Psoas muscle (tissue), 7 donors: ENCODE measurements at regions not wholly inside any gene's neighbourhood (a gene's known extent, or its start where the extent isn't known, plus 50 kb on each side); places are given as distances from the start of the nearest gene placed in this dataset.
A peak's percentile ranks its signal among the peaks of the same experiment; 100 is the strongest.

Source experiments
- ATAC-seq, 4 donors: fragments of 200-7000 bp; cut with Tn5 transposase; one replicate each; pipeline ENCODE4 v1.9.1; 2020; ENCODE audit warnings: moderate library complexity in 3 of 4, mild to moderate bottlenecking in 2 of 4
- DNase-seq, 2 donors: peaks; one replicate each; pipeline ENCODE4 v3.0.0-alpha.2; 2020
- H3K27ac ChIP-seq: fragments of 200-600 bp; one replicate; pipeline ENCODE4 v1.8.0; 2022
- H3K27me3 ChIP-seq, 3 donors: fragments of 200-600 bp in 1 of 3; one replicate each; pipeline versions ENCODE4 v1.6.1 to v1.8.0; 2013 to 2022; ENCODE audit warnings: low read length in 2 of 3, mild to moderate bottlenecking in 2 of 3, moderate library complexity in 1 of 3; ENCODE audit not compliant: insufficient read depth in 3 of 3
- H3K36me3 ChIP-seq, 2 donors: fragments of 200-600 bp in 1 of 2; one replicate each; pipeline versions ENCODE4 v1.6.1 to v1.8.0; 2013 to 2022; ENCODE audit warnings: low read depth in 1 of 2, mild to moderate bottlenecking in 1 of 2, moderate library complexity in 1 of 2; ENCODE audit not compliant: insufficient read depth in 1 of 2
- H3K4me1 ChIP-seq: fragments of 200-600 bp; one replicate; pipeline ENCODE4 v1.8.0; 2022
- H3K4me3 ChIP-seq: fragments of 200-600 bp; one replicate; pipeline ENCODE4 v1.8.0; 2022; ENCODE audit warnings: mild to moderate bottlenecking
- H3K9me3 ChIP-seq: fragments of 200-600 bp; one replicate; pipeline ENCODE4 v1.8.0; 2022
- CTCF ChIP-seq: fragments of 200-600 bp; IDR thresholded peaks from one replicate; pipeline ENCODE4 v1.8.0; 2022; ENCODE audit warnings: antibody characterized with exemption
- WGBS, 3 donors: extraction: QIAGEN DNeasy Blood & Tissue Kit; methylation state at CpG; one replicate each; pipeline versions ENCODE4 v1.1.6 to v1.1.7; 2013; 5-methylcytosine and 5-hydroxymethylcytosine counted together
- intact Hi-C, 2 donors: fragments of 100-400 bp; cut with DNase I; formaldehyde crosslinking; loops; one replicate each; pipeline versions ENCODE4 v1.11.0 to v1.14.2; 2022
- donor health status: healthy with polysubstance abuse.
- donor health status: DM: no; HTN: no; CAD: no; lungs with moderate emphysema.
- donor health status: Bipolar disorder and iron deficiency.
- donor health status: healthy.
- donor health status: DM: yes; HTN: yes; CAD: no.
- donor health status: DM: no; HTN: no; CAD: no.
- donor health status: DM: yes; HTN: yes; CAD: no.

- Histone ChIP-seq H3K27ac (no peak overlapping the region), H3K9me3 (no peaks in the 10 kb centered on the region), H3K4me1 (no peaks in the 10 kb centered on the region), H3K36me3 (no peaks in the 10 kb centered on the region), H3K4me3 (no peak overlapping the region), H3K27me3 (peaks cover 0 to 2% (median 0%) of the 10 kb centered on the region in 3 donors)
- WGBS, 3 donors, result 97 to 100% (median 100%) methylated on average over 1 of the region's 1 CpG
- peak; percentile 48 for TF ChIP-seq CTCF
- ATAC-seq, result no peak
- intact Hi-C loops, result loop anchor here in 1 of 2 donors (5.0 kb wide), 1 partner anchor 103 kb away; no protein-coding TSS in a partner anchor
- DNase-seq, result peak; percentile 63 to 68
Observed at GRCh38 chr14:71855399-71856036, 76.7 kb upstream of the RGS6 start.

GRCh38 chr14:71856199-71856919 lies 75.9 kb upstream of the RGS6 start:
- no peak for TF ChIP-seq CTCF
- intact Hi-C loops, result loop anchor here in 1 of 2 donors (5.0 kb wide), 1 partner anchor 104 kb away; no protein-coding TSS in a partner anchor
- no peak for ATAC-seq
- Histone ChIP-seq H3K4me3 (no peak overlapping the region), H3K27ac (no peak overlapping the region), H3K36me3 (no peaks in the 10 kb centered on the region), H3K4me1 (no peaks in the 10 kb centered on the region), H3K9me3 (no peaks in the 10 kb centered on the region), H3K27me3 (peaks cover 0 to 2% (median 0%) of the 10 kb centered on the region in 3 donors)
- no peak for DNase-seq
- WGBS, 3 donors, result 77 to 79% (median 78%) methylated on average over 9 of the region's 9 CpGs

- no peak for TF ChIP-seq CTCF
- ATAC-seq, result no peak
- no peaks in the 10 kb centered on the region for H3K4me1 ChIP-seq
Observed at GRCh38 chr14:71863049-71863448, 69.2 kb upstream of the RGS6 start.

GRCh38 chr14:71863766-71864165 lies 68.5 kb upstream of the RGS6 start:
- H3K4me1 ChIP-seq, result no peaks in the 10 kb centered on the region
- no peaks in the 10 kb centered on the region for H3K9me3 ChIP-seq
- H3K4me3 ChIP-seq, result no peak overlapping the region
- no peak overlapping the region for H3K27ac ChIP-seq
- DNase-seq, result no peak
- H3K27me3 ChIP-seq, result no peaks in the 10 kb centered on the region
- no peaks in the 10 kb centered on the region for H3K36me3 ChIP-seq
- 52 to 60% (median 58%) methylated on average over 3 of the region's 3 CpGs for WGBS, 3 donors
- TF ChIP-seq CTCF, result no peak
- intact Hi-C loops, result no loop called here
- ATAC-seq, result no peak

More at GRCh38 chr14:71863049-71863448, 69.2 kb upstream of the RGS6 start:
- Histone ChIP-seq H3K36me3 (no peaks in the 10 kb centered on the region), H3K9me3 (no peaks in the 10 kb centered on the region), H3K4me3 (no peak overlapping the region), H3K27me3 (no peaks in the 10 kb centered on the region), H3K27ac (no peak overlapping the region)
- no peak for DNase-seq
- WGBS, 3 donors, result 73 to 75% (median 73%) methylated on average over 3 of the region's 3 CpGs
- intact Hi-C loops, result no loop called here
